ENCODE measurements at regions not wholly inside any gene's neighbourhood (a gene's known extent, or its start where the extent isn't known, plus 50 kb on each side); places are given as distances from the start of the nearest gene placed in this dataset.
"Not testable (repeated sequence)": the region's sequence is repeated elsewhere in the genome, so short reads cannot be mapped to it uniquely, and the experiment has no call there.

DNA sequence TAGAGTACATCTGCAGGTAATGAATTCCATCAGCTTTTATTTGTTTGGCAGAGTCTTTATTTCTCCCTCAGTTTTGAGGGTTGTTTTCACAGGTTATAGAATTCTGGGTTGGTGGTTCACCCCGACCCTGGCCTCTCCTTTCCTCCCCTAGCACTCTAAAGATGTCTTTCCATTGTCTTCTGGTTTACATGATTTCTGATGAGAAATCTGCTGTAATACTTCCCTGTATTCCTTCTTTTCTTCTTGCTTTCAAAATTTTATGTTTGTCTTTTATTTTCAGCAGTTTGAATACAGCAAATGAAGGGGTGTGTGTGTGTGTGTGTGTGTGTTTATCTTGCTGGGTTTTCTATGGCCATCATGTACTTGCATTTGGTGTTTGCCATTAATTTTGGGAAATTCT lies 312.0 kb upstream of the RPS23 start:
- peaks cover 39% of the 10 kb centered on the region for H3K4me1 ChIP-seq (ENCODE audit: control insufficient read depth, insufficient read depth, low read length)
- no peaks in the 10 kb centered on the region for H3K27me3 ChIP-seq (ENCODE audit: control insufficient read depth, insufficient read depth, low read length)
- H3K4me3 ChIP-seq (ENCODE audit: low read depth, low read length): no peak overlapping the region
- H3K36me3 ChIP-seq (ENCODE audit: control insufficient read depth, insufficient read depth, low read length): no peaks in the 10 kb centered on the region
- H3K9me3 ChIP-seq (ENCODE audit: control insufficient read depth, insufficient read depth, low read length): peaks cover 25% of the 10 kb centered on the region
- H3K27ac ChIP-seq (ENCODE audit: low read depth, low read length): no peak overlapping the region
- no peak overlapping the region for H3K9ac ChIP-seq (ENCODE audit: low read depth, low read length)

DNA sequence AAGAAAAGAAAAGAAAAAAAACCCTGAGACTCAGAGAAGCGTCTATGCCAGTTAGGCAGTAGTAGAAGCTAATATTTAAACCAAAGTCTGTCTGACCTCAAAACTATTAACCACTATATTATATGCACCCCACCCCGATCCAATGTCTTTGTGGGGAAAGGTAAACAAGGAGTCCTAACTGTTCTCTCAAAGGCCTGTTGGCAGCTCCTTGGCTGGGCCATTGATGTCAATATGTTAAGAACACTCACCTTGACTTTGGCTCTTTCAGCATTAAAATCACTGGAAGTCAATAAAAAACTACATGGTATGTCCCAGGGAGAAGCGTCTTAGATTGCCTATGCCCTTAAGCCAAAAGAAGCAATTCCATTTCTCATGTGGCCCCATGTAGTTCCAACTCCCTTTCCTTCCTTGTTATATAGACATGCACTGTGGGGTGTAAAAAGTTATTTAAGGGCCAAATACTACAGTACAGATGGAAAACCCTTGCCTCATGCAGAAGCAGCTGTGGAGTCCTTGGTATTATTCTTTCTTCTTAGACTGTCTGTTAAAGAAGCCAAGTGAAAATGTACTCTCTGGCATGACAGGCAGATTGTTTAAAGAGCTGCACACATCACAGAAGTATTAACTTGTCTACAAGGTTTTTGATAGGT lies 308.6 kb upstream of the RPS23 start:
- Histone ChIP-seq H3K9ac (ENCODE audit: low read depth, low read length) (no peak overlapping the region), H3K4me3 (ENCODE audit: low read depth, low read length) (no peak overlapping the region), H3K27ac (ENCODE audit: low read depth, low read length) (no peak overlapping the region), H3K27me3 (ENCODE audit: control insufficient read depth, insufficient read depth, low read length) (no peaks in the 10 kb centered on the region), H3K36me3 (ENCODE audit: control insufficient read depth, insufficient read depth, low read length) (no peaks in the 10 kb centered on the region), H3K9me3 (ENCODE audit: control insufficient read depth, insufficient read depth, low read length) (peaks cover 45% of the 10 kb centered on the region), H3K4me1 (ENCODE audit: control insufficient read depth, insufficient read depth, low read length) (peaks cover 15% of the 10 kb centered on the region)

DNA sequence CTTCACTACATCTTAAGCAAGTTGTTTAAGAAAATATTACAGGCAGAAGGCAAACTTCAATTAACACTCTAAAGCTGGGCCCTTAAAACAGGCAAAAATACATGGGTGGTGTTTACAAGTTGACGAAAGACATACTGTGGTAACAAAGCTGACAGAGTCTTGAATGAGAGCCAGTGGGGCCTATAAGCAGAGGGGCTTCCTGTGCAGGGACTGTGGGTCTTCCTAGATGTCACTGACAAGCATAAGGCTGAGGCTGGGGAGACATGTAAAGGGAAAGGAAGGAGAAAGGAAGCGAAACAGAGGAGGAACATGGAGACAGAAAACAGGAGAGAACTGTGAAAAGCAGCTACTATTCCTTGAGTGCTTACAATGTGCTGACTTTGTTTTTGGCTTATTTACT lies 308.0 kb upstream of the RPS23 start:
- Histone ChIP-seq H3K27ac (ENCODE audit: low read depth, low read length) (no peak overlapping the region), H3K4me1 (ENCODE audit: control insufficient read depth, insufficient read depth, low read length) (peaks cover 9% of the 10 kb centered on the region), H3K27me3 (ENCODE audit: control insufficient read depth, insufficient read depth, low read length) (no peaks in the 10 kb centered on the region), H3K4me3 (ENCODE audit: low read depth, low read length) (no peak overlapping the region), H3K9ac (ENCODE audit: low read depth, low read length) (no peak overlapping the region), H3K9me3 (ENCODE audit: control insufficient read depth, insufficient read depth, low read length) (peaks cover 45% of the 10 kb centered on the region), H3K36me3 (ENCODE audit: control insufficient read depth, insufficient read depth, low read length) (no peaks in the 10 kb centered on the region)

DNA sequence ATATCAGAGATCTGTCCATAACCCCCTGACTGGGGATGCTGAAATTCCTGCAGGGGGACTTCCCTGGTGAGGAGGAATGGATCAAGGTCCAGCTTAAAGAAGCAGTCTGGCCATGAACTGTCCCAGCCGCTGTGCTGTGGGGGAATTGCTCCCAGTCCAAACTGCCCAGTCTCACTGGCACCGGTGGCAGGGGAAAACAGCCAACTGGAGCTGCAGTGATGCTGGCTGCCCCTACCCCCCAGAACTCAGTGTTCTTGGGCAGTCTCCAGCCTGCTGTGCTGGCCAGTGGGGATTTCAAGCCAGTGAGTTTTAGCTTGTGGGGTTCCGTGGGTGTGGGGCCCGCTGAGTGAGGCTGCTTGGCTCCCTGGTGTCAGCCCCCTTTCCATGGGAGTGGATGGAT lies 306.5 kb upstream of the RPS23 start:
- H3K27ac ChIP-seq (ENCODE audit: low read depth, low read length): no peak overlapping the region
- H3K4me1 ChIP-seq (ENCODE audit: control insufficient read depth, insufficient read depth, low read length): peaks cover 4% of the 10 kb centered on the region; the same call in 1 of the 2 replicates
- peaks cover 31% of the 10 kb centered on the region for H3K9me3 ChIP-seq (ENCODE audit: control insufficient read depth, insufficient read depth, low read length)
- H3K36me3 ChIP-seq (ENCODE audit: control insufficient read depth, insufficient read depth, low read length): no peaks in the 10 kb centered on the region
- no peak overlapping the region for H3K4me3 ChIP-seq (ENCODE audit: low read depth, low read length)
- no peaks in the 10 kb centered on the region for H3K27me3 ChIP-seq (ENCODE audit: control insufficient read depth, insufficient read depth, low read length)
- no peak overlapping the region for H3K9ac ChIP-seq (ENCODE audit: low read depth, low read length)

DNA sequence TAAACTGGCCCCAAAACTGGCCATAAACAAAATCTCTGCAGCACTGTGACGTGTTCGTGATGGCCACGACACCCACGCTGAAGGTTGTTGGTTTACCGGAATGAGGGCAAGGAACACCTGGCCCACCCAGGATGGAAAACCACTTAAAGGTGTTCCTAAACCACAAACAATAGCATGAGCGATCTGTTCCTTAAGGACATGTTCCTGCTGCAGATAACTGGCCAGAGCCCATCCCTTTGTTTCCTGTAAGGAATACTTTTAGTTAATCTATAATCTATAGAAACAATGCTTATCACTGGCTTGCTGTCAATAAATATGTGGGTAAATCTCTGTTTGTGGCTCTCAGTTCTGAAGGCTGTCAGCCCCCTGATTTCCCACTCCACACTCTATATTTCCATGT lies 305.2 kb upstream of the RPS23 start:
- not testable (repeated sequence) for H3K27ac ChIP-seq (ENCODE audit: low read depth, low read length); H3K4me3 ChIP-seq (ENCODE audit: low read depth, low read length)

DNA sequence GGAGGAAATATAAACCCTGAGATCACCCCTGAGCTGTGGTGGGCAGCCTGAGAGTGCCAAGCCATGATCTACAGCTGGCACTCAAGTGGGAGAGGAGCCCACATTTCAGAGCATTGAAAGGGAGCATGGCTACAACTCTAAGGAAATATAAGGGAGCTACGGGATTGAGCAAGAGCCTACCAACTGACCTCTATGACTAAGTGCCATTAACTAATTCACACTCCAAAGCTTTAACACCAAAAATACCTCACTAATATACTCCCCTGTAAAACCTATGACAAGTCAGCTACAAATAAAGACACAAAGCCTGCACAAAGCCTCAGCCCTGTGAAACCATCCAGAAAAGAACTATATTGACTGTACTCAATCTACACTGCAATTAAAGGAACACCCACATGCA lies 286.8 kb upstream of the RPS23 start:
- H3K27me3 ChIP-seq (ENCODE audit: control insufficient read depth, insufficient read depth, low read length): no peaks in the 10 kb centered on the region
- no peak overlapping the region for H3K9ac ChIP-seq (ENCODE audit: low read depth, low read length)
- H3K36me3 ChIP-seq (ENCODE audit: control insufficient read depth, insufficient read depth, low read length): no peaks in the 10 kb centered on the region
- H3K4me3 ChIP-seq (ENCODE audit: low read depth, low read length): no peak overlapping the region
- no peak overlapping the region for H3K27ac ChIP-seq (ENCODE audit: low read depth, low read length)
- H3K9me3 ChIP-seq (ENCODE audit: control insufficient read depth, insufficient read depth, low read length): no peaks in the 10 kb centered on the region; the same call in 1 of the 2 replicates
- H3K4me1 ChIP-seq (ENCODE audit: control insufficient read depth, insufficient read depth, low read length): no peaks in the 10 kb centered on the region

More for the DNA sequence above, 305.2 kb upstream of the RPS23 start:
- H3K36me3 ChIP-seq (ENCODE audit: control insufficient read depth, insufficient read depth, low read length); H3K4me1 ChIP-seq (ENCODE audit: control insufficient read depth, insufficient read depth, low read length); H3K9ac ChIP-seq (ENCODE audit: low read depth, low read length); H3K27me3 ChIP-seq (ENCODE audit: control insufficient read depth, insufficient read depth, low read length): not testable (repeated sequence)
- H3K9me3 ChIP-seq (ENCODE audit: control insufficient read depth, insufficient read depth, low read length): peaks cover 25% of the 10 kb centered on the region

DNA sequence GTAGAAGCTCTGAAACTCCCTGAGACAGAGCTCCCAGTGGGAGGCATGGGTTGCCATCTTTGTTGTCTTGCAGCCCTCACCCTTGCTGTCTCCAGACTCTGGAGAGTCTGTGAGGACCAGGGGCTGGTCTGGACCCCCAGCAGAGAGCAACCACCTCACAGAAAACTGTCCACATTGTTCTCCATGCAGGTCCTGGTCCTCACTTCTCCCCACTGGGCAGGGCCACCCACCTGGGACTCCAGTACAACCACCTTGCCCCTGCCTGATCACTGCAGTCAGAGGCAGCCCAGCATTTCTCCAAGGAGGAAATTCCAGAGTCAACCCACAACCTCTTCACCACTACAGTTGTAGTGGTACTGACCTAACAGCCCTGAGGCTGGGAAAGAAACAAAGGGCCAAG lies 285.6 kb upstream of the RPS23 start:
- Histone ChIP-seq H3K4me3 (ENCODE audit: low read depth, low read length) (no peak overlapping the region), H3K36me3 (ENCODE audit: control insufficient read depth, insufficient read depth, low read length) (no peaks in the 10 kb centered on the region), H3K9me3 (ENCODE audit: control insufficient read depth, insufficient read depth, low read length) (no peaks in the 10 kb centered on the region; the same call in 1 of the 2 replicates), H3K4me1 (ENCODE audit: control insufficient read depth, insufficient read depth, low read length) (no peaks in the 10 kb centered on the region), H3K27ac (ENCODE audit: low read depth, low read length) (no peak overlapping the region), H3K9ac (ENCODE audit: low read depth, low read length) (no peak overlapping the region), H3K27me3 (ENCODE audit: control insufficient read depth, insufficient read depth, low read length) (no peaks in the 10 kb centered on the region)

DNA sequence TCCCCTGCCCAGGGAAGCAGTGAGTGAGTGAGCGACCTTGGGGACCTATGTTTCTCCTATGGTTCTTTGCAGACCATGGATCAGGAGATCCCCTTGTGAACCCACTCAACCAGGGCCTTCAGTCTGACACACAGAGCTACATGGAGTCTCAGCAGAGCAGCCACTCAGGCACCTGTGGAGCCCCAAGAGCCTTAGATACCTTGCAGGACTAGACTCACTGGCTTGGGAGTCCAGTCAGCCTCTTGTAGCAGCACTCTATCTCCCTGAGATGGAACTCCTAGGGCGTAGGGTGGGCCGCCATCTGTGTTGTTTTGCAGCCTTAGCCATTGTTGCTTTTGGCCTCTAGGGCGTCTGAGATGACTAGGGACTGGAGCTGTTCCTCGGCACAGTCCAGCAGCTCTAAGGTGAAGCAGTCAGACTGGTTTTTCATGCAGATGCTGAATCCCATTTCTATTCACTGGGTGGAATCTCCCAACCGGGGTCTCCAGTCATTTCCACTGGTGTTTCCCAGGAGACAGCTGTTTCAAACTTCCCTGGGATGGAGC lies 284.6 kb upstream of the RPS23 start:
- H3K4me3 ChIP-seq (ENCODE audit: low read depth, low read length): no peak overlapping the region
- H3K27ac ChIP-seq (ENCODE audit: low read depth, low read length): no peak overlapping the region
- H3K9me3 ChIP-seq (ENCODE audit: control insufficient read depth, insufficient read depth, low read length): no peaks in the 10 kb centered on the region; the same call in 1 of the 2 replicates
- no peaks in the 10 kb centered on the region for H3K4me1 ChIP-seq (ENCODE audit: control insufficient read depth, insufficient read depth, low read length)
- H3K27me3 ChIP-seq (ENCODE audit: control insufficient read depth, insufficient read depth, low read length): no peaks in the 10 kb centered on the region
- no peak overlapping the region for H3K9ac ChIP-seq (ENCODE audit: low read depth, low read length)
- no peaks in the 10 kb centered on the region for H3K36me3 ChIP-seq (ENCODE audit: control insufficient read depth, insufficient read depth, low read length)

DNA sequence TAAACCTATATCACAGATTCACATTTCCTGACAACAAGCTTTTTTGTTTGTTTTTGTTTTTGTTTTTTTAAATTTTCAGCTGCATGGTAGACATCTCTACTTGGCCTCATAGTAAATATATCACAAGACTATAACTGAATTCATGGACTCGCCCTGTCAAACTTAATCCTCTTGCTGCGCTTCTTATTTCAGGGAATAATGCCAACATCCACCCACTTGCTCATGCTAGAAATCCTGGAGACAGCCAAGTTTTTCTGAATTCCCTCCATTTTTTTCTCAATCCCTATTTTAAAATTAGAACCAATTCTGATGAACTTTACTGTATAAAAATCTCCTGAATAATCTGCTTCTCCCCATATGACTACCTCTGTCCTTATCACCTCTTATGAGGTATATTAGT lies 283.6 kb upstream of the RPS23 start:
- no peaks in the 10 kb centered on the region; the same call in 1 of the 2 replicates for H3K9me3 ChIP-seq (ENCODE audit: control insufficient read depth, insufficient read depth, low read length)
- H3K27ac ChIP-seq (ENCODE audit: low read depth, low read length): no peak overlapping the region
- H3K9ac ChIP-seq (ENCODE audit: low read depth, low read length): no peak overlapping the region
- H3K4me1 ChIP-seq (ENCODE audit: control insufficient read depth, insufficient read depth, low read length): no peaks in the 10 kb centered on the region
- no peak overlapping the region for H3K4me3 ChIP-seq (ENCODE audit: low read depth, low read length)
- no peaks in the 10 kb centered on the region for H3K36me3 ChIP-seq (ENCODE audit: control insufficient read depth, insufficient read depth, low read length)
- H3K27me3 ChIP-seq (ENCODE audit: control insufficient read depth, insufficient read depth, low read length): no peaks in the 10 kb centered on the region

DNA sequence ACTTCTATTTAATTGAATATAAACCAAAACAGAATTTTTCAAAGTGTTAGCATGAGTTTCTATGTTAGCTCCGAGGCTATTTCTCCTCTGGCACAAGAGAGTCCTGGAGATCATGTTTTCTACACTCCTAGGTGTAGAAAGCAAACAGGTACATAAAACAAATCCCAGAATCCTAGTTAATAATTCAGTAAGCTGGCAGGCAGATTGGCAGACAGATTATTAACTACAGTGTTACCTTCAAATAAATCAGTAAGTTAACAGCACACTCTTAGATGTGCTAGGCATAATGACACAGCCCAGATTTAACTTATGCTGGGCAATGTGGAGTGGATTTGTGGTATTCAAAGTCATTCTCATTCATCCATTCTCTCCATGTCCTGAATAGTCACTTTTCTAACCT lies 282.8 kb upstream of the RPS23 start:
- Histone ChIP-seq H3K36me3 (ENCODE audit: control insufficient read depth, insufficient read depth, low read length) (no peaks in the 10 kb centered on the region), H3K27me3 (ENCODE audit: control insufficient read depth, insufficient read depth, low read length) (no peaks in the 10 kb centered on the region), H3K4me1 (ENCODE audit: control insufficient read depth, insufficient read depth, low read length) (no peaks in the 10 kb centered on the region), H3K9me3 (ENCODE audit: control insufficient read depth, insufficient read depth, low read length) (no peaks in the 10 kb centered on the region; the same call in 1 of the 2 replicates), H3K27ac (ENCODE audit: low read depth, low read length) (no peak overlapping the region), H3K4me3 (ENCODE audit: low read depth, low read length) (no peak overlapping the region), H3K9ac (ENCODE audit: low read depth, low read length) (no peak overlapping the region)

DNA sequence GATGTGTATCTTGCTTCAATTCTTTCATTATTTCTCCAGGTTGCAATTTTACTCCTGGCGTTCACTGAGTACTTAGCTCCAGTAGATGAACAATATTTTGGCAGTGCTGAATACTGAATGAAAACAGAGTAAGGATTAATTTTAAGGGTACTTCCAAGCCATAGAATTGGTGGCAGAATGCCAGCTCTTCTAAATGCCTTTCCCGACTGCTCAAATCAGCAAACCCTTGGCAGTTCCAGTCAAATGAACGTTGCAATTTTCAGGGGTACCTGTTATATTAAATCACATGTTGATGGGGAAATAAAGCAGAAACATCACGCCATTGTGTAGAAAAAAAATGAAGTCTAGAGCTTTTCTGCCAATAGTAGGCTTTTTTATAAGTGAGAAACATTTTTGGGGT lies 282.4 kb upstream of the RPS23 start:
- no peaks in the 10 kb centered on the region for H3K4me1 ChIP-seq (ENCODE audit: control insufficient read depth, insufficient read depth, low read length)
- H3K9ac ChIP-seq (ENCODE audit: low read depth, low read length): no peak overlapping the region
- H3K4me3 ChIP-seq (ENCODE audit: low read depth, low read length): no peak overlapping the region
- no peaks in the 10 kb centered on the region; the same call in 1 of the 2 replicates for H3K9me3 ChIP-seq (ENCODE audit: control insufficient read depth, insufficient read depth, low read length)
- no peaks in the 10 kb centered on the region for H3K36me3 ChIP-seq (ENCODE audit: control insufficient read depth, insufficient read depth, low read length)
- H3K27me3 ChIP-seq (ENCODE audit: control insufficient read depth, insufficient read depth, low read length): no peaks in the 10 kb centered on the region
- H3K27ac ChIP-seq (ENCODE audit: low read depth, low read length): no peak overlapping the region
